MM.1S (cell line): ENCODE measurements at regions not wholly inside any gene's neighbourhood (a gene's known extent, or its start where the extent isn't known, plus 50 kb on each side); places are given as distances from the start of the nearest gene placed in this dataset.

Experiments used
- CTCF ChIP-seq: fragments of 300-600 bp; sonication (generic); IDR thresholded peaks from 2 replicates; pipeline ENCODE4 v1.5.1; 2016; ENCODE audit warnings: antibody characterized with exemption, low read length, mixed read lengths
- EZH2 ChIP-seq: fragments of 300-600 bp; sonication (generic); optimal IDR thresholded peaks from 2 replicates; pipeline ENCODE3; 2017; ENCODE audit warnings: low read depth, mild to moderate bottlenecking, antibody characterized with exemption, low read length, mixed read lengths
- EZH2phosphoT487 ChIP-seq: fragments of 300-600 bp; sonication (generic); IDR thresholded peaks from 2 replicates; pipeline ENCODE4 v1.6.1; 2018; ENCODE audit warnings: antibody characterized with exemption, low read length

GRCh38 chr13:47484548-47484947, 516.5 kb downstream of the SUCLA2 start:
- no peak for TF ChIP-seq EZH2
- no peak for TF ChIP-seq CTCF
- TF ChIP-seq EZH2phosphoT487, result no peak
